ENCODE measurements at regions not wholly inside any gene's neighbourhood (a gene's known extent, or its start where the extent isn't known, plus 50 kb on each side); places are given as distances from the start of the nearest gene placed in this dataset.
"Not testable (repeated sequence)": the region's sequence is repeated elsewhere in the genome, so short reads cannot be mapped to it uniquely, and the experiment has no call there.

- TF ChIP-seq, protein P1, sequence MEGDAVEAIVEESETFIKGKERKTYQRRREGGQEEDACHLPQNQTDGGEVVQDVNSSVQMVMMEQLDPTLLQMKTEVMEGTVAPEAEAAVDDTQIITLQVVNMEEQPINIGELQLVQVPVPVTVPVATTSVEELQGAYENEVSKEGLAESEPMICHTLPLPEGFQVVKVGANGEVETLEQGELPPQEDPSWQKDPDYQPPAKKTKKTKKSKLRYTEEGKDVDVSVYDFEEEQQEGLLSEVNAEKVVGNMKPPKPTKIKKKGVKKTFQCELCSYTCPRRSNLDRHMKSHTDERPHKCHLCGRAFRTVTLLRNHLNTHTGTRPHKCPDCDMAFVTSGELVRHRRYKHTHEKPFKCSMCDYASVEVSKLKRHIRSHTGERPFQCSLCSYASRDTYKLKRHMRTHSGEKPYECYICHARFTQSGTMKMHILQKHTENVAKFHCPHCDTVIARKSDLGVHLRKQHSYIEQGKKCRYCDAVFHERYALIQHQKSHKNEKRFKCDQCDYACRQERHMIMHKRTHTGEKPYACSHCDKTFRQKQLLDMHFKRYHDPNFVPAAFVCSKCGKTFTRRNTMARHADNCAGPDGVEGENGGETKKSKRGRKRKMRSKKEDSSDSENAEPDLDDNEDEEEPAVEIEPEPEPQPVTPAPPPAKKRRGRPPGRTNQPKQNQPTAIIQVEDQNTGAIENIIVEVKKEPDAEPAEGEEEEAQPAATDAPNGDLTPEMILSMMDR (IDR thresholded peaks at IDR 0.05; ENCODE audit: low read depth, low read length, missing control alignments) = no peak
- H3K4me3 ChIP-seq (ENCODE audit: low read depth, low read length) = no peak overlapping the region
- DNase-seq (ENCODE audit: low read depth) = no peak
Measured at GRCh38 chr9:106019702-106020101, 325.4 kb downstream of the TMEM38B start.

DNA sequence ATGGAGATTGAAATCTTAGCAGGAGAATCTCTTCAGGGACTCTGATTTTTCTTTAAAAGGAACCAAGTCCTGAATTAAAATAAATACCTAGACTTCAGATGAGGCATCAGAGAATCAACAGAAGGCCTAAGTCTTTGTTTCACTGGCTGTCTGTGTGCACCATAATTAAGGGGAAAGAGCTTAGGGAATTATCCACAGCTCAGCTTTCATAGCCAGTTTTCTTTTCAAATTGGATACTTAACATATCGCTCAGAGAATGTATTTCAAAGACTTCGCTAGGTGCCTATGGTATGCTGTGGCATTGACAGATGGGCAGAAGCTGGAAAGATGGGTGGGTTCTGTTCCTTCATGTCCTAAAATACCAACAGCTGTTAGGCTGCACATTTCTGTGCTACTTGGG, 325.8 kb downstream of the TMEM38B start:
- no peak overlapping the region for H3K4me3 ChIP-seq (ENCODE audit: low read depth, low read length)
- DNase-seq (ENCODE audit: low read depth) = no peak
- TF ChIP-seq, protein P1 (IDR thresholded peaks at IDR 0.05; ENCODE audit: low read depth, low read length, missing control alignments) = no peak

DNA sequence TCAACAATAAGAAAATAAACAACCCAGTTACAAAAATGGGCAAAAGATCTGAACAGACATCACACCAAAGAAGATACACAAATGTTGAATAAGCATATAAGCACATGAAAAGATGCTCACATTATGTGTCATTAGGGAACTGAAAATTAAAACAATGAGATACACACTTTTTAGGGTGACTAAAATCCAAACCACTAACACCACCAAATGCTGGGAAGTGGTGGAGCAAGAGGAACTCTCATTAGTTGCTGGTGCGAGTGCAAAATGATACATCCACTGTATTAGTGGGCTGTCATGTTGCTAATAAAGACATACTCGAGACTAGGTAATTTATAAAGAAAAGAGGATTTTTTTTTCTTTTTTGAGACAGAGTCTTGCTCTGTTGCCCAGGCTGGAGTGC, 329.1 kb downstream of the TMEM38B start:
- H3K4me3 ChIP-seq (ENCODE audit: low read depth, low read length) = no peak overlapping the region
- TF ChIP-seq, protein P1 (IDR thresholded peaks at IDR 0.05; ENCODE audit: low read depth, low read length, missing control alignments) = no peak
- DNase-seq (ENCODE audit: low read depth) = no peak

DNA sequence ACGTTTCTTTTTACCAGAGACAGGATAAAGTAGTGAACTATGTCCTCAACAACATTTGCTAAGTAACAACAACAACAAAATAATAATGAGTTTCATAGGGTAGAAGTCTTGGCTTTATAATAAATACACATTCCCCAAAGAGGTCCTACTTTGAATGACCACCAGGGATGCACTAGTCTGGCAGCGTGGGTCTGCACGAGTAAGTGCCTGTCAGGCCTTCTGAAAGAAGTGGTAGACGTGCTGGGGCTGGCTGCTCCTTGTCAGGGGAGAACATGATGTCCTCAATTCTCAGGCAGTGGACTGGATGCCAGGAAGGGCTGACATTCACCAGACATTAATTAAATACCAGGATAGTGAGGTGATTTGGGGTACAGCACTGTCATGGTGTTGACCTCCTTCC, 331.1 kb downstream of the TMEM38B start:
- TF ChIP-seq, protein P1 (IDR thresholded peaks at IDR 0.05; ENCODE audit: low read depth, low read length, missing control alignments) = no peak
- no peak overlapping the region for H3K4me3 ChIP-seq (ENCODE audit: low read depth, low read length)
- DNase-seq (ENCODE audit: low read depth) = no peak

GRCh38 chr9:106030146-106030545, 335.8 kb downstream of the TMEM38B start:
- not testable (repeated sequence) for DNase-seq (ENCODE audit: low read depth)

DNA sequence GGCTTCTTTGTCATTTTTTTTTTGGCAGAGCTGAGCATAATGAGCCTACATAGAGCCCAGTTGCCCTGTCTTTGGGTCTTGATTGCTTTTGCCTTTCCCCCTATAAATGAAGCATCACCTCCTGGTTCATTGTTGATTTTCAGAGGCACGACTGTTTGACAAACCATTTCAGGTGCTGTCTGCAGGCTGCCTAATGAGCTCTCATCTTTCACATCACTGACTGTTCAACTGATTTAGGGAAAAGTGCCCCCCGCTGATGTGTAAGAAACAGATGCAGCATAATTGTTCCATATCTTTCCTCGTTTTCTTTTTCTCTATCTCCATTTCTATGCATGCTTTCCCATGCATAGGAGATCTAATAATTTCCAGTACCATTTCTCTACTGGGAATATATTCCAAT, 338.6 kb downstream of the TMEM38B start:
- no peak for DNase-seq (ENCODE audit: low read depth)
- no peak overlapping the region for H3K4me3 ChIP-seq (ENCODE audit: low read depth, low read length)
- TF ChIP-seq, protein P1 (IDR thresholded peaks at IDR 0.05; ENCODE audit: low read depth, low read length, missing control alignments) = no peak

More at GRCh38 chr9:106030146-106030545, 335.8 kb downstream of the TMEM38B start:
- H3K4me3 ChIP-seq (ENCODE audit: low read depth, low read length) = not testable (repeated sequence)

- DNase-seq (ENCODE audit: low read depth) = no peak
- TF ChIP-seq, protein P1 (IDR thresholded peaks at IDR 0.05; ENCODE audit: low read depth, low read length, missing control alignments) = no peak
- no peak overlapping the region for H3K4me3 ChIP-seq (ENCODE audit: low read depth, low read length)
Measured at GRCh38 chr9:106035806-106036205, 341.5 kb downstream of the TMEM38B start.

Measured in GM12864 (cell line).